ENCODE measurements at regions not wholly inside any gene's neighbourhood (a gene's known extent, or its start where the extent isn't known, plus 50 kb on each side); places are given as distances from the start of the nearest gene placed in this dataset.
A peak's percentile ranks its signal among the peaks of the same experiment; 100 is the strongest.

DNA sequence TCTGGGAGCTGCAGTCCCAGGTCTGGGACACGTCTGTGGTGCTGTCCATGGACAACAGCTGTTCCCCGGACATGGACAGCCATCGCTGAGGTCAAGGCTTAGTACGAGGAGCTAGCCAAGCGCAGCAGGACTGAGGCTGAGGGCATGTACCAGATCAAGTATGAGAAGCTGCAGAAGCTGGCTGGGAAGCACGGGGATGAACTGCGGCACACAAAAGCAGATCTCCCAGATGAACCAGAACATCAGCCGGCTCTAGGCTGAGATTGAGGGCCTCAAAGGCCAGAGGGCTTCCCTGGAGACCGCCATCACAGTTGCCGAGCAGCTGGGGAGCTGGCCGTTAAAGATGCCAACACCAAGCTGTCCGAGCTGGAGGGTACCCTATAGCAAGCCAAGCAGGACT lies 375.3 kb downstream of the SEC23A start:
- Histone ChIP-seq H3K9me3 (no peaks in the 10 kb centered on the region), H3K27me3 (no peaks in the 10 kb centered on the region), H3K36me3 (no peaks in the 10 kb centered on the region), H3K4me3 (ENCODE audit: low read depth in 1 of 2, low read length in 1 of 2) (no peak overlapping the region), H3K27ac (no peak overlapping the region), H3K4me1 (ENCODE audit: control insufficient read depth in 1 of 2, insufficient read depth in 1 of 2, low read depth in 1 of 2, low read length in 1 of 2) (peaks cover 0 to 15% of the 10 kb centered on the region in 2 experiments)
- TF ChIP-seq, protein P1, sequence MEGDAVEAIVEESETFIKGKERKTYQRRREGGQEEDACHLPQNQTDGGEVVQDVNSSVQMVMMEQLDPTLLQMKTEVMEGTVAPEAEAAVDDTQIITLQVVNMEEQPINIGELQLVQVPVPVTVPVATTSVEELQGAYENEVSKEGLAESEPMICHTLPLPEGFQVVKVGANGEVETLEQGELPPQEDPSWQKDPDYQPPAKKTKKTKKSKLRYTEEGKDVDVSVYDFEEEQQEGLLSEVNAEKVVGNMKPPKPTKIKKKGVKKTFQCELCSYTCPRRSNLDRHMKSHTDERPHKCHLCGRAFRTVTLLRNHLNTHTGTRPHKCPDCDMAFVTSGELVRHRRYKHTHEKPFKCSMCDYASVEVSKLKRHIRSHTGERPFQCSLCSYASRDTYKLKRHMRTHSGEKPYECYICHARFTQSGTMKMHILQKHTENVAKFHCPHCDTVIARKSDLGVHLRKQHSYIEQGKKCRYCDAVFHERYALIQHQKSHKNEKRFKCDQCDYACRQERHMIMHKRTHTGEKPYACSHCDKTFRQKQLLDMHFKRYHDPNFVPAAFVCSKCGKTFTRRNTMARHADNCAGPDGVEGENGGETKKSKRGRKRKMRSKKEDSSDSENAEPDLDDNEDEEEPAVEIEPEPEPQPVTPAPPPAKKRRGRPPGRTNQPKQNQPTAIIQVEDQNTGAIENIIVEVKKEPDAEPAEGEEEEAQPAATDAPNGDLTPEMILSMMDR (IDR thresholded peaks at IDR 0.05), result no peak

DNA sequence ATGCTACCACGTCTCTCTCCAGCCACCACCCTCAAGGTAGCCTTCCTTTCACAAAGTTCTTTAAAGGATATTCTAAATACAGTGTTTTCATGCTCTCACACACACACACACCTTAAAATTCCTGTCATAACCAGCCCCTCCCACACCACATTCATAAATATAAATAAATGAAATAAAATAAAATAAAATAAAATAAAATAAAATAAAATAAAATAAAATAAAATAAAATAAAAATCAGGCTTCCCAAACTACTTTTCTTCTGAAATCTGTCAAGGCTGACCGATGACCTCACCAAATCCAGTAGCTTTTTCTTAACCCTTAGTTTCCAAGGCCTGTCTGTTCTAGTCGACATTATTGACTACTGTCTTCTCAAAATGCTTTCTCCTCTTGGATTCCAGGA lies 378.4 kb downstream of the SEC23A start:
- Histone ChIP-seq H3K36me3 (no peaks in the 10 kb centered on the region), H3K4me3 (ENCODE audit: low read depth in 1 of 2, low read length in 1 of 2) (no peak overlapping the region), H3K4me1 (ENCODE audit: control insufficient read depth in 1 of 2, insufficient read depth in 1 of 2, low read depth in 1 of 2, low read length in 1 of 2) (peaks cover 10 to 33% of the 10 kb centered on the region in 2 experiments), H3K9me3 (no peaks in the 10 kb centered on the region), H3K27me3 (no peaks in the 10 kb centered on the region), H3K27ac (no peak overlapping the region)
- TF ChIP-seq, protein P1 (IDR thresholded peaks at IDR 0.05), result no peak

DNA sequence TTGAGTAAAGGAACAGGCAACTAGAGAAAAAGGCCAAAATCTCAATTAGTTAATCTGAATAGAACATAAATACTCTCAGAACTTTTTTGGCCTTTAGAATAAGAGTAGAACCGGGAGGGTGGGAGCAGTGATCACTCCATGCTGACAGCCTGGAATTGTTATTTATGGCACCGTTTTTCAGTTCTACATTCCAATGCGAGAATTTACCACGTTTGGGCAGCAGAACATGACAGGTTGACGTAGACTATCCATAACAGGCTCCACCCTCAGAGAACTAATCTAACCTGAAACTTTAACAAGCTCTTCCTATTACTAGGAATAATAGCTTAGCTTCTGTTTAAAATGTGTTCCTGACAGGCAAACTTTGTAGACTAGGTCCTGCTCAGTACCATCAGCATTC lies 379.1 kb downstream of the SEC23A start:
- Histone ChIP-seq H3K9me3 (no peaks in the 10 kb centered on the region), H3K36me3 (no peaks in the 10 kb centered on the region), H3K4me3 (ENCODE audit: low read depth in 1 of 2, low read length in 1 of 2) (no peak overlapping the region), H3K27me3 (no peaks in the 10 kb centered on the region), H3K27ac (no peak overlapping the region), H3K4me1 (ENCODE audit: control insufficient read depth in 1 of 2, insufficient read depth in 1 of 2, low read depth in 1 of 2, low read length in 1 of 2) (peaks cover 10 to 35% of the 10 kb centered on the region in 2 experiments)
- TF ChIP-seq, protein P1 (IDR thresholded peaks at IDR 0.05), result no peak

DNA sequence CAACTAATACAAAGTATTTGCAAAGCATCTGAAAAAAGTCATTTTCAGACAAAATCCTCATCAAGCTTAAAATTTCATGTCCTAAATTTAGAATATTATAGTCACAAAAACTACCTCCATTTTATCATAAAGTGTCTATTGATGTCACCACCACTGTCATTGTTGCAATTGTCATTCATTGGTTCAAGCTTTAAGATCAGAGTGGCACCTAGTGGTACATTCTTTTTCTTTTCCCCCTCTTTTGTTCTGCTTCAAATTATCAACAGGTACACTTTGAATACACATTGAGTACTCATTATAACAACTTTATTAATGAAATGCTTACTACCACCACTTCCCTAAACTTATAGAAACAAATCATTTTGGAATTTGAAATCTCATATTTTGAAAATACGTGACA lies 379.8 kb downstream of the SEC23A start:
- Histone ChIP-seq H3K4me1 (ENCODE audit: control insufficient read depth in 1 of 2, insufficient read depth in 1 of 2, low read depth in 1 of 2, low read length in 1 of 2) (peaks cover 14 to 42% of the 10 kb centered on the region in 2 experiments), H3K9me3 (no peaks in the 10 kb centered on the region), H3K27me3 (no peaks in the 10 kb centered on the region), H3K4me3 (ENCODE audit: low read depth in 1 of 2, low read length in 1 of 2) (no peak overlapping the region), H3K36me3 (no peaks in the 10 kb centered on the region), H3K27ac (no peak overlapping the region)
- TF ChIP-seq, protein P1 (IDR thresholded peaks at IDR 0.05), result no peak

DNA sequence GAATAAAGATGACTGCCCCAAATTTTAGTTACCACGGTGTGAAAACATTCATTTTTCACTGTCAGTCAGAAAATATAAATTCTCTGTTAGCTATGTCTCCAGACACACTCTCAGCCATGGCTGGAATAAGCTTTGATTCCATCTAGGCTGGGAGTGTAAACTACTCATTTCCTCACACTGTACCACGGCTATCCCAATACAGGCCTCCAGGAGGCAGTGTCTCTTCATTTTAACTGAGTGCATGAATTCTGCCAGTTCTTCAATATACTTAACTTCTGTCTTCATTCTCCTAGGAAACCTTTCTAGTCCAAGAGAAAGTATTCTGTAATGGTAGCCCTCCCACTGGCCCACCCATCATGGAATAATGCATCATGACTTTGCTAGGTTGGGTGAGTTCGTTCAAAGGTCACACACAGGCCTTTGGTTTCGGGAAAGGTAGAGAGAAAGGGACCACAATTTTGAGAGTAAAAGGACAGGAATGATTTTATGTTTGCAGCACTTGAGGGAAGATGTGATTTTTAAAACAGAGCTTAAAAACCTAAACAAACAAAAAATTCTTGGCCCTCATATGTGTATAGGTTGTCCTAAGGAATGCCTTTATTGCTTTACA lies 381.1 kb downstream of the SEC23A start:
- no peaks in the 10 kb centered on the region for H3K27me3 ChIP-seq
- peak overlapping the region; percentile 71 for H3K27ac ChIP-seq
- no peaks in the 10 kb centered on the region for H3K9me3 ChIP-seq
- H3K4me3 ChIP-seq (ENCODE audit: low read depth in 1 of 2, low read length in 1 of 2), result no peak overlapping the region
- H3K4me1 ChIP-seq (ENCODE audit: control insufficient read depth in 1 of 2, insufficient read depth in 1 of 2, low read depth in 1 of 2, low read length in 1 of 2), result peaks cover 14 to 43% of the 10 kb centered on the region in 2 experiments
- TF ChIP-seq, protein P1 (IDR thresholded peaks at IDR 0.05), result peak; percentile 94
- H3K36me3 ChIP-seq, result no peaks in the 10 kb centered on the region

All from neutrophil (primary cell).